ENCODE measurements at regions not wholly inside any gene's neighbourhood (a gene's known extent, or its start where the extent isn't known, plus 50 kb on each side); places are given as distances from the start of the nearest gene placed in this dataset.

DNA sequence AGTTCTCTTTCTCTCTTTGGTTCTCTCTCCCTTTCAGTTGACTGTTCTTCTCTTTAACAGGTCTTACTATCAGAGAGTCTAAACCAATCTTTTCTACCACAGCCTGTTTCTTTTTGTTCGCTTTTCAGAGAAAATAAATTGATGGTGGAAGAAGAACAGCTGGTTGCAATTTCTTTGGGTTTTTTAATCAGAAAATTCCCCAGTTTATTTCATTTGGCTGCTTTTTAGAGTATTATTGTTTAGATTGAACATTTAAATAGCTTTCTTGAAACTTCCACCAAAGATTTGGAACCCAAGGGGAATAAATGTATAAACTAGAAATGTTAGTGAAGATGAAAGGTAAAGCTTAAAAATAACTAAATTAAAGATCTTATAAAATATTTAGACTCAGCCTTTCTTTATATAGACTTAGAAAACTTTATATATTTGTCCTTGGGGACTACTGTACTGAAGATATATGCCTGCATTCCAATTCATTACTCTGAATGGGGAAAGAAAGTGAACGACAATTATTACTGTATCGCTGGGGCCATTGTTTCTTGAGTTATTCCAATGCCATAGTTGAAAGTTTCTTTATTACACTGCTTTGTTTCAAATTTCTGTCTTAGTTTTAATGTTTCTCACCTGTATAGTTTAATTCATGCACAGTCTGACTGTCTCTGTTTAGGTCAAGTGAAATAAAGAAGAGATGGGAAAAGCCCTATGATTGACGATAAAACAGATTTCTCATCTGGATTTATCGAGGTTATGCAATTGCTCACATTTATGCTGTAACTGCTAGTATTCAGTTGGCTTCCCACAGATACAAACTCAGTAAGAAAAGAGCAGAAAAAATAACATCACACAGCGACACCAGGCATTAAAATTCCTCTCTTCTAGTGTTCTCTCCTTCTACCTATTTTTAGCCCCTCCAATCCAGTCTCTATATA is 169.4 kb upstream of the CSNK1A1L start:
- TF ChIP-seq, protein P1, sequence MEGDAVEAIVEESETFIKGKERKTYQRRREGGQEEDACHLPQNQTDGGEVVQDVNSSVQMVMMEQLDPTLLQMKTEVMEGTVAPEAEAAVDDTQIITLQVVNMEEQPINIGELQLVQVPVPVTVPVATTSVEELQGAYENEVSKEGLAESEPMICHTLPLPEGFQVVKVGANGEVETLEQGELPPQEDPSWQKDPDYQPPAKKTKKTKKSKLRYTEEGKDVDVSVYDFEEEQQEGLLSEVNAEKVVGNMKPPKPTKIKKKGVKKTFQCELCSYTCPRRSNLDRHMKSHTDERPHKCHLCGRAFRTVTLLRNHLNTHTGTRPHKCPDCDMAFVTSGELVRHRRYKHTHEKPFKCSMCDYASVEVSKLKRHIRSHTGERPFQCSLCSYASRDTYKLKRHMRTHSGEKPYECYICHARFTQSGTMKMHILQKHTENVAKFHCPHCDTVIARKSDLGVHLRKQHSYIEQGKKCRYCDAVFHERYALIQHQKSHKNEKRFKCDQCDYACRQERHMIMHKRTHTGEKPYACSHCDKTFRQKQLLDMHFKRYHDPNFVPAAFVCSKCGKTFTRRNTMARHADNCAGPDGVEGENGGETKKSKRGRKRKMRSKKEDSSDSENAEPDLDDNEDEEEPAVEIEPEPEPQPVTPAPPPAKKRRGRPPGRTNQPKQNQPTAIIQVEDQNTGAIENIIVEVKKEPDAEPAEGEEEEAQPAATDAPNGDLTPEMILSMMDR (IDR thresholded peaks at IDR 0.05) = no peak
- no peak for TF ChIP-seq POLR2A (IDR thresholded peaks at IDR 0.05)

All from esophagus squamous epithelium (tissue), 4 donors.